HG03575 (cell line): ENCODE measurements at regions not wholly inside any gene's neighbourhood (a gene's known extent, or its start where the extent isn't known, plus 50 kb on each side); places are given as distances from the start of the nearest gene placed in this dataset.
"Not testable (repeated sequence)": the region's sequence is repeated elsewhere in the genome, so short reads cannot be mapped to it uniquely, and the experiment has no call there.

Experiments used
- ATAC-seq: cut with Tn5 transposase; IDR thresholded peaks from one replicate; pipeline ENCODE4 v1.9.1; 2021; ENCODE audit not compliant: unreplicated experiment, insufficient number of reproducible peaks, low FRiP score; ENCODE audit errors: extremely low read depth

DNA sequence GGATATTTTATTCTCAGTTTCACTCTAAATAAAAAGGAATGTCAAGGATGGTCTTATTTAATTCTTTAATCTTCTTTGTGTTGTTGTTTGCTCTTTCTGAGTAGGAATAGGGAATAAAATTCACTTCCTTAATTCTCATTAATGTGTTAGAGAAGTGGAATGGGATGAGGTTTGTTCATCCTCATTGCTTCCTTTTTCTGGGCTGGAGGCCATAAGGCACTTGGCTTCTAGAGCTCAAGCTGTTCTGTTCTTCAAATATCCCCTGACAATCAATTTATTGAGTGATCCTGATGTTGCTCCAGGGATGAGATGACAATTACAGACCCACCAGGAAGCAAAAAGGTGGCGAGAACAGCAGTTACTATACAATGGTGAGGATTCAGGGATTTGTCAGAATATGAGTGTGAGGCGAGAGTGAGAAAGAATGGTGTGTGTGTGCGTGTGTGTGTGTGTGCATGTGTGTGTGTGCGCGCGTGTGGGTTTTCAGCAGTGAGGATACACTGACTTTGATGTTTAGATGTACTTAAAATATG is 557.6 kb upstream of the FANCL start:
- ATAC-seq = no peak

DNA sequence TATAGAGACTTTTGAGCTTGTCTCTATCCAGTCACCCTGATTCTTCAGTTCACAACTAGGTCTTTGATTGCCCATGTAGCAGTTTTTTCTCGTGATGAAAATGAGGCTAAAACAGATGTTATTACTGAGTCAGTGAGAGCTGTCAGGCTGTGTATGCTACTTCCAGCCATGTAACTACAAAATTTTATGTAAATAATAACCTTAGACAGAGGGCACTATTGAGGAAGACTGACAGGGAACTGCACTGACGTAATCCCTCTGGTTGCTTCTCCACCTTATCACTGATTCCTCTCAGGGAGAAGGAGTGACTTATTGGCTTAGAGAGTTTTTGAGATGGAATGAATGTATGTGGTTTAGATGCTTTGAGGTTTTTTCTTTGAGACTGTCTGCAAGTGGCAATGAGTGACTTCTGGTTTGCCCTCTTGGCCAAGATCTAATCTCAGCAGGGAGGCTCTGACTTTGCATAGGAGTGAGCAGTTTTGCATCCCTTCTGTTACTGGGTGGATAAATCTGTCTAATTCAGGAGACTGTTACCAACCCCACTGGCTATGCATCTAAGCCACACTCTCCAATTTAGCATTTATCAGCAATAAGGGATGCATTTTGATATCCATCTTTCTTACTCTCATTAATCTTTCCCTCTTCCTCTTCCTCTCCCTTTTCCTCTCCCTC is 555.2 kb upstream of the FANCL start:
- no peak for ATAC-seq

DNA sequence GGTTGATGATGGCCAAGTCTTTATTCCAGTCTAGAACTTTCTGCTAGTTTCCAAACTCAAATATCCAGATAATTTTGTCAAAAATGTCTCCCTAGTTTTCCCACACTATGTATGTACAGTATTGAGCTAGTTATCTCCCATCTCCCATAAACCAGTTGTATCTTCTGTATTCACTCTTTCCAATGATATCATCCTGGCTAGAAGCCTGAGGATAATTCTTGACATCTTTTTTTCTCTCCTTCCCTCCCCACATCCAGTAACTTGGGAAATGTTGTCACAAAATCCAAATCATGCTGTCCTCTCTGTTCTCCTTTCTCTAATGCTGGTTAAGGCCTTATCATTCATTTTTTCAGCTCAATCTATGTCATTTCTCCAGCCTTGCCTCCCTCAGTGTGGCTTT is 553.8 kb upstream of the FANCL start:
- ATAC-seq = no peak

DNA sequence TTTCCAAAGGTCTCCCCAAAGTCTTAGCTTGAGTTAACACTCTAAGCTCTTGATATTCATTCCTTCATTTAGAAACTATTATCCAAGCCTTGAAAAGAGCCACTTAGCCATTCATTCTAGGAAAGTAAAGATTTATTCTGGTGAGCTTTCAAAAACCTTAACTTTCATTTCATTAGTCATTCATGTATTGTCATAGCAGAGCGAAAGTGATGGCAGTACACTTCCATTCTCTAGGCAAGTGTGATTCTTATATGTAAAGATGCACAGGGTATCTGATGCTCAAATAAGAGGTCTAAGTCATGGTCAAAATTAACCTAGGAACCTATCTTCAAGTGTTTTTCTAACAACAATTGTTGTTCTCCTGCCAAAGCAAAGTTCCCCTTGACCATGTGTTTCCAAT is 553.0 kb upstream of the FANCL start:
- ATAC-seq = no peak

DNA sequence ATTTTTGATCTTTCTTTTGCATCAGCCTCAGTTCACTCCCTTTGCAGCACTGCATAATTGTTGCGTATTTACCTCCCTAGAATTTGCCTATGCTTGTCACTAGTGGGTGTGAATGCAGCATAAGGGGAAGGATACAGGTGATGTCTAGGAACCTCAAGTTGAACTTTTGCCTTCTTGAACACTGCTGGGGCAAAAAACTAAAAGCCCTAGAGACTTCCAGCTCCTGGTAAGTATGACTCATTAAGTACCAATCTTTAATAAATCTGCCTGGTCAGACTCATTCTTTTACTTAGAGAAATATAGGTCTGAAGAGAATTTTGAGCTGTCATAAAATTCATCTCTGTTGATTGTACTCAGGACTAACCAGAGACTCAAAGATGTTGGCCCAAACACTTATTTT is 547.3 kb upstream of the FANCL start:
- no peak for ATAC-seq

DNA sequence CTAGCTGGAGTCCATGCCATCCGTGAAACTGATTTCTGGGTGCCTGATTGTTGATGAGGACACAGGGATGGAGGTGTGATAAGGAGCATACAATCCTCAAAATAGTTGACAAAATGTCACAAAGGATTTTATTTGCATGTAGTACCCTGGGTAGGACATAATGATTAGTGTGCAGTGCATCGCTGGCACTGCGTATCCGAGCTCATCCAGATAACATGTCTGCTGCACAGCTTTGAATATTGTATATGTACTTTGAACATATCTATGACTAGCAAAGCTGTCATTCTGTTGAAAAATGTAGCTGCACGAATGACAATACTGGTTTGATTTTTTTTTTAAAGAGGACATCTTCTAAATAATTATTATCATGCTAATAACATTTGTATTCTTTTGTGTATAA is 529.7 kb upstream of the FANCL start:
- no peak for ATAC-seq

DNA sequence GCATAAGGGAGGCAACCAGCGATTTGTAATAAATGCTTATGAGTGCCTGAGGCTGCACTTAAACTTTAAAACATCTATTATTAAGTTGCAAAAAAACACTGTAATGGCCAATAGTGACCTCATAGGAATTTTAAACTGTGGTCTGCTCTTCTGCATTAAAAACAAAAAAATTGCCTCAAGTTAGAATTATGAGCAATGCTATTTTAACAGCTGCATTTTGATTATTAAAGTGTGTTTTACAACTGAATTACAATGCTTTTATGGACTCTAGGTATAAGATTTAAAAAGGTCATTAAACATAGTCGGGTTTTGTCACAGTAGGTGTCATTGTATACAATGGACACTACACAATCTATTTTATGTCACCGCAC is 528.7 kb upstream of the FANCL start:
- no peak for ATAC-seq

DNA sequence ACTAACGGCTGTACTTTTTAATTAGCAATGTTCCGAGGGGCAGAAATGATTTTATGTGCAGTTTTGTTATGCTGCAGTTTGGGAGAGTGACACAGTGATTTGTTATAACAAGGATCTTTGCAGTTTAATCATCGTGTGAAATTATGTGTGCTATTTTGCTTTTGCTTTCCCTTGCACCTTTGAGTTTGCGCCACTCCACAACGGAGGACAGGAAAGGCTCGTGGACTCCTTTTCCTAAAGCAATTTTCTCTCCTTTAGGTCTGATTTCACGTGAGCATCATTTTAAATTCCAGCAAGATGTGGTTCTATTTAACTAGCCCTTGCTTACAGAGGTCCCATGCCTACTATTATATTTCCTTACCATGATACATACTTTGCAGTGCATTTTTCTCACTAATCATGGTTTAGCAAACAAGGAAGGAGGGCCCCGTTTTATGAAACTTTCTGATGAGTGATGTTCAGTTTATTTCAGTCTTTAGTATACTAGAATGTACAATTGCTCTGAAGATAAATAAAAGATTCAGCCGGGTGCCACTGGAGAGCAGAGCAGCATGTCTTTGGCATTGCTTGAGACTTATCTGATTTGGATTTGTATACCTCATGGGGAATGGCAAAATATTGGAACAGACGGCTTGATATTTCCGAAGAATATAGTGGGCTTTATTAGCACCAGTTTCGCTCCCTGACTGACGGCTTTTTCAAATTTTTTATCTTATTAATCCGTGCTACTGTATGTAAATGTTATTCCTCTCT is 528.2 kb upstream of the FANCL start:
- ATAC-seq = no peak

DNA sequence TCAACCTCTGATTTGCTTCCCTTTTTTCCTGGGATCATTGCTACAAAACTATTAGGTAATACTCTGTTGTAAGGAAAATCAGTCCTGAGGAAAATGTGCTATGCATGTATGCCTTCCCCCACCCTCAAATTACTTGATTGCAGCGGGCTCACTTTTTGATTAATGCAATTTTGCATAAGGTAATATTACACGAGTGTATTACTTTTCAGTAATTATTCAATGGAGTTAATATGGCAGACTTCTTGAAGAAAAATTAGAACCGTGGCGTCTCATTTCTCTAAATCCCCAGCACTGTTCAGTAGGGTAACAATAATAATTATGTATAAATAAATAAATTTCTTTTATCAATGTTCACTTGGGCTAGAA is 527.6 kb upstream of the FANCL start:
- no peak for ATAC-seq

DNA sequence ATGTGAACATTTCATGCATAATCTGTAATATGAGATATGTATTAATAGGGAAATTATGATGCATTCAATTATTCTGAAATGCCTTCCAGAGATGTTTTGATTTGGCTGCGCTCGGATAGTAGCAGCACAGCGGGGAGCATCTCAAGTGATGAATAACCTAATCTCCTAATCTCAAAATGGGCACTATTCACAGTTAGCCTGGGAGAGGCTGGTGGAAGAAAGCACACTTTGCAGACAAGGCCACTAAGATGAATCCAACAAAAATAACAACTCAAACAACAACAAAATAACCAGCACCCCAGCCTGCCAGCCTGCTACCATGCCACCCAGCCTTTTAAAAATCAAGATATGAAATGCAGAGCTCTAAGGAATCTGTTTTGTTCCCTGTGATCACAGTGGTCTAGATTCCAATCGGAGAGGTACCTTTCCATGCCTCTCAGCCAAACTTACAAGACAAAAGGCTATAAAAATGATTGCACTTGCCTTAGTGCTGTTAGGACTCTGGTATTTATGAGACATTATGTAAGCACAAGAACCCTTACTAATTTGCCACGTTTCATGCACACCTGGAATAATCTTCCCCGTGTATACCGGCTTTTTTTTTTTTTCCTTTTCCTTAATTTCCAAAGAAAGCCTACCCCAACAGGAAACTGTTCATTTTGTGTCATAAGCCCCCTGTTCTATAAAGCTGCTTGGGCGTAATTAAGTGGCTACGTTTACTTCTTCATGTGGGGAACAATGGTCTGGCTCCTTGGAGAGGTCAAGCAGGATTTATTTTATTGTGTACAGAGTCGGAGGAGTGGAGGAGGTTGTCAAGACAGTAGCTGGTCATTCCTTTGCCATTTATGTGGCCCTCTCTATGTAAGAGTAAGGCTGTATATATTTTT is 526.9 kb upstream of the FANCL start:
- no peak for ATAC-seq

DNA sequence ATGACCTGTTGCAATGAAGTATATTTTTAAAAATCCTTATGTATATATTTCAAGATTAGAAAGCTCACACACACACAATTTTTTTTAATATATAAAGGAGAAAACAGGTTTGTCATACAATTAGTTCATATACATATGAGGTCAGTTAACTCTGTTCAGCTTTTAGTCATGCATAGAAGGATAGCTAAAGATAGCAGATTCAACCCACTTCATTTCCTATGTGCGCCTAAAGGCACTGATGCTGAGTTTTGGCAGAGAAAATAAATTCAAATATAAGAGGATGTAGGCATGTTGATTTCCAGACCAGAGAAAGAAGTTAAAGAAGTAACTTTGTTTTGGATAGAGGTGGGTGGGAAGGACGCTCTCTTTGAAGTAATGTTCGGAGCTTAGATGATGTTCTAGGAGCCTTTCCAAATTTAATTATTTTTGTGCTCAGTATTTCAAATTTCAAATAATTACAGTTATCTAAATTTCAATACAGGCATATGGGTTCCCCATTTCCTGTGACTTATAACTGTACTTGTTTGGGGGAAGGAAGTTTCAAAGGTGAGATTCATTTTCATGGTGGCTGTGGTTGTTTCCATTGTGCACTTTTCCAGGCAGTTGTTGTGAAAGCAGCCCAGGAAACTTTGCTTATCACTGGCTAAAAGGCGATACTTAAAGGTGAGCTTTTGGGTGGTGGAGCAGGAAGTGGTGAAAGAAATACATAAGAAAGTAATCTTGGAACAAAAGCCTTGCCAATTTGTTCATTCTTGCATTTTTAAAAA is 523.4 kb upstream of the FANCL start:
- no peak for ATAC-seq

DNA sequence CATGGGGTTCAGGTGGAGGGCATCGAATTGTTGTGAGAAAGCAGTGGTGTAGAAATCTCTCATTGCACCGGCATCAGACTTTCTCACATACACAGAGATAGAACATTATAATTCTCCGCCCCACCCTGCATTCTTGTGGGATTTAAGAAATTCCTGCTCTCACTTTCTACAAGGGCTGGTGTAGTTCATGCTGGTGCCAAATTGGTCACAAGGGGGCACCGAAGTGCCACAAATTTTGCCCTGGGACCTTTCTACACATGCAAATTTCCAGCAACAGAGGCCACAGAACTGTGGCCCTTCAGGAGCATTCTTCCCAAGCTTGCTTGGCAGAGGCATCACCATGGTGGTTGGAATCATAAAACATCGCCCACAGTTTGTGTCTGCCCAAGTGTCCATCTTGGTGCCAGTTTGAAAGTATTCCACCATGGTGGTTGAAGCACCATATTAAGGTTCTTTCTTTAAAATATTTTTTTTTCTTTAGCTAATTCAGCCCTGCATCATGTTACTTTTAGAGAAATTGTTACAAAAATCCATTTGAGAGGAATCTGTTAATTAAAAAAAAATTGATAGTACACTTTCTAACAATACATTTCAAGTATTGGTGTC is 521.2 kb upstream of the FANCL start:
- peak; percentile 65 for ATAC-seq

DNA sequence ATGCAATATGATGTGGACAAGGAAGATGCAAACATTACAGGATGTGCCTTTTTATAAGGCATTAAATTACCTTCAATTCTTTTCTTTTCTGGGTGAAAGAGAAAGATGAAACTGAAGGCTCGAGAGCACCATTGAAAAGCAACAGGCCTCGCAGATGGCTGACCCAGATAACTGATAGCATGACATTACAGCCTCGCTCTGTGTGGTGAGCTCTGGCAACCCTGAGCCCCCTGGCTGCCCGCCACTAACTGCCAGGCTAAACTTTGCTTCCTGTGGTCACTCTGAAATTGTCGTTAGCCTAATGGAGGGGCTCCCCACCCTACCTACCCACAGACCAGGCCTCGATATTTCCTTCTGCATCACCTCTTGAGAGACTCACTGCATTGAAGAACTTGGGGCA is 516.8 kb upstream of the FANCL start:
- no peak for ATAC-seq

DNA sequence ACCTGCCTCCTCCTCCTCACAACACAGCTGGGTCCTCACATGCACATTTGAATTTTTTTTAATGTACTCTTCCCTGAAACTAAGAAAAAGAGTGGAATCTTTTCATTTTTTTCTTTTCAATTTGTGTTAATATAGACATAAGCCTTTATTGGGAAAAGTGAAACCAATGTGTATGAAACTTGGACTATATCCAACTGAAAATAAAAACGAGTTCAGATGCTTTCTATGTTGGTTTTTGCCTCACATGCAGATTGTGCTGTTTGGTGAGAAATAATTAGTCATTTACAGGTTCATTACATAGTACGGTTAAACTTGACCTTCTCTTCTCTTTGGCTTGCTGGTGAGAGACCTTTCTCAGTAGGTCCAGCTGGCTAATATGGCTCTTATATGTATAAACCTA is 515.2 kb upstream of the FANCL start:
- no peak for ATAC-seq

DNA sequence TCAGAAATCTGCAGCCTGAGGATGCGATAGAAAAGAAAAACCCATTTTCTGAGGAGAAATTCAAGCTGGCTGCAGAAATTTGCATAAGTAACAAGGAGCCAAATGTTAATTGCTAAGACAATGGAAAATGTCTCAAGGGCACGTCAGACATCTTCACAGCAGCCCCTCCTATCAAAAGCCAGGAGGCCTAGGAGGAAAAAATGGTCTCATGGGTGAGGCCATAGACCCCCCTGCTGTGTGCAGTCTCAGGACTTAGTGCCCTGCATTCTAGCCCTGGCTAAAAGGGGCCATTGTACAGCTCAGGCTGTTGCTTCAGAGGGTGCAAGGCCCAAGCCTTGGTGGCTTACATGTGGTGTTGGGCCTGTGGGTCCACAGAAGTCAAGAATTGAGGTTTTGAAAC is 511.4 kb upstream of the FANCL start:
- not testable (repeated sequence) for ATAC-seq

DNA sequence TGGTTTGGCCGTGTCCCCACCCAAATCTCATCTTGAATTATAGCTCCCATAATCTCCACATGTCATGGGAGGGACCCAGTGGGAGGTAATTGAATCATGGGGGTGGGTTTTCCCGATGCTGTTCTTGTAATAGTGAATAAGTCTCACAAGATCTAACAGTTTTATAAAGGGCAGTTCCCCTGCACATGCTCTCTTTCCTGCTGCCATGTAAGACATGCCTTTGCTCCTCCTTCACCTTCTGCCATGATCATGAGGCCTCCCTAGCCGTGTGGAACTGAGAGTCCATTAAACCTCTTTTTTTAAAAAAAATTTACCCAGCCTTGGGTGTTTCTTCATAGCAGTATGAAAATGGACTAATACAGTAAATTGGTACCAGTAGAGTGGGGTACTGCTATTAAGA is 510.6 kb upstream of the FANCL start:
- ATAC-seq = not testable (repeated sequence)

DNA sequence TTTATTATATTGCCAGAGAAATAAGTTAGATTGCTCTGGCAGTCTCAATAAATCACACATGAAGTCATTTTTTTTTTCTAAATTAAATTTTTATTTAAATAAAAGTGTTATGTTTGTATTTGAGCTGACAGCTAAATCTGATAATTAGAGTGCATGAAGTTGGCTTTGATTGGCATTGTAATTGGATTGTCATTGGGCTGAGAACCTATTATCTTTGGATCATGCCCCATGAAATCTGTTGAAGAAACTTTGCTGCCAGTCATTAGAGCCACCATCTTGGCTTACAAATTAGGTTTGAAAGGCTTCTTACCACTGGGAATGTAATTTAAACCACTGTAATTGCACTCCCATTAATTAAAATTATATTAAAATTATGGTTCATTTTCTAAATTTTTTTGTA is 507.9 kb upstream of the FANCL start:
- ATAC-seq = no peak

DNA sequence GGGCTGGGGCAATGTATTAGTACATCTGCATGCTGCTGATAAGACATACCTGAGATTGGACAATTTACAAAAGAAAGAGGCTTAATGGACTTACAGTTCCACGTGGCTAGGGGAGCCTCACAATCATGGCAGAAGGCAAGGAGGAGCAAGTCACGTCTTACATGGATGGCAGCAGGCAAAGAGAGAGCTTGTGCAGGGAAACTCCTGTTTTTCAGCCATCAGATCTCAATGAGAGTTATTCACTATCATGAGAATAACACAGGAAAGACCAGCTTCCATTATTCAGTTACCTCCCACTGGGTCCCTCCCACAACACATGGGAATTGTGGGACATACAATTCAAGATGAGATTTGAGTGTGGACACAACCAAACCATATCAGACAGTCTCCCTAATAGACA is 504.2 kb upstream of the FANCL start:
- not testable (repeated sequence) for ATAC-seq

DNA sequence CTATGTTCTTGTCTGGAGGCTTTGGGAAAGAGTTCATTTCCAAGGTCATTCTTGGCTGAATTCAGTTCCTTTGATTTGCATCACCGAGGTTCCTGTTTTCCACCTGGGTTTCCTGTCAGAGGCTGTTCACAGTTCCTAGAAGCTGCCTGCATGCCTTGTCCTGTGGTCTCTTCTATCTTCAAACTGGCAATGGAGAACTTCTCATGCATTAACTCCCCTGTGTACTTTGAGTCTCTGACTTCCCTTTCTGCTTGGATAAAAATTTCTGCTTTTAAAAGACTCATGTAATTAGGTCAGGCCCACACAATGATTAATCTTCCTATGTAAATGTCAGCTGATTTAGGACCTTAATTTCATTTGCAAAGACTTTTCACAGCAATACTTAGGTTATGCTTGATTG is 499.3 kb upstream of the FANCL start:
- no peak for ATAC-seq
